Transverse colon (tissue), 4 donors: ENCODE measurements at regions not wholly inside any gene's neighbourhood (a gene's known extent, or its start where the extent isn't known, plus 50 kb on each side); places are given as distances from the start of the nearest gene placed in this dataset.

Source experiments
- DNase-seq: peaks from one replicate; pipeline ENCODE4 v3.0.0-alpha.2; 2019
- H3K27ac ChIP-seq, 4 donors: fragments of 200-600 bp; sonication (generic); 2 replicates each; pipeline ENCODE4 v1.5.1; 2016 to 2018; ENCODE audit warnings: inconsistent platforms in 4 of 4
- H3K27me3 ChIP-seq: fragments of 200-600 bp; sonication (generic); 2 replicates; pipeline ENCODE4 v1.5.1; 2017; ENCODE audit warnings: inconsistent platforms
- H3K36me3 ChIP-seq, 4 donors: fragments of 200-600 bp; sonication (generic); 2 replicates each; pipeline ENCODE4 v1.5.1; 2017 to 2019; ENCODE audit warnings: inconsistent platforms in 4 of 4
- H3K4me1 ChIP-seq, 4 donors: fragments of 200-600 bp; sonication (generic); 2 replicates each; pipeline ENCODE4 v1.5.1; 2017 to 2020; ENCODE audit warnings: inconsistent platforms in 4 of 4
- H3K4me3 ChIP-seq, 4 donors: fragments of 200-600 bp; sonication (generic); 1 replicate in 1 of 4; 2 replicates in 3 of 4; pipeline versions ENCODE4 v1.5.1 to v1.6.1; 2017 to 2019; ENCODE audit warnings: inconsistent platforms in 4 of 4
- H3K9me3 ChIP-seq, 2 donors: fragments of 200-600 bp; sonication (generic); 2 replicates each; pipeline ENCODE4 v1.5.1; 2017 to 2019; ENCODE audit warnings: inconsistent platforms in 2 of 2
- EP300 ChIP-seq: sonication (generic); formaldehyde crosslinking; IDR thresholded peaks from one replicate; pipeline ENCODE4 v1.6.1; 2017; ENCODE audit warnings: antibody characterized with exemption, low read depth
- POLR2A ChIP-seq: fragments of 450-650 bp; IDR thresholded peaks from one replicate; pipeline ENCODE4 v1.6.1; 2016; ENCODE audit warnings: antibody characterized with exemption, mild to moderate bottlenecking, moderate library complexity
- POLR2AphosphoS5 ChIP-seq, 3 donors: sonication (generic); formaldehyde crosslinking; IDR thresholded peaks; one replicate each; pipeline ENCODE4 v1.6.1; 2016; ENCODE audit warnings: antibody characterized with exemption in 3 of 3
- WGBS, 2 donors: methylation state at CpG; one replicate each; pipeline ENCODE4 v1.1.5; 2018; ENCODE audit warnings: low coverage in 1 of 2; 5-methylcytosine and 5-hydroxymethylcytosine counted together
- in situ Hi-C, 4 donors: fragments of 200-750 bp; cut with MboI; loops; one replicate each; pipeline versions ENCODE4 v1.15.0 to v1.15.1; 2017; ENCODE audit warnings: low sequenced_read_pairs in 3 of 4, low pct_ligation_motif_present in 1 of 4, low pct_unique_long_range_greater_than_20kb in 1 of 4
- intact Hi-C: fragments of 100-400 bp; cut with DNase I; formaldehyde crosslinking; loops from one replicate; pipeline ENCODE4 v1.15.1; 2023; ENCODE audit warnings: low total_unique reads
- TF ChIP-seq, protein P1 (sequence below), 5 experiments: fragments of 200-600 bp in 3 of 5; fragments of 450-650 bp in 2 of 5; sonication (generic) in 3 of 5; IDR thresholded peaks; 1 replicate in 2 of 5; 2 replicates in 3 of 5; pipeline ENCODE4 v1.5.1; 2016 to 2017; ENCODE audit warnings: antibody characterized with exemption in 5 of 5, inconsistent platforms in 3 of 5, mild to moderate bottlenecking in 2 of 5, moderate library complexity in 1 of 5

DNA sequence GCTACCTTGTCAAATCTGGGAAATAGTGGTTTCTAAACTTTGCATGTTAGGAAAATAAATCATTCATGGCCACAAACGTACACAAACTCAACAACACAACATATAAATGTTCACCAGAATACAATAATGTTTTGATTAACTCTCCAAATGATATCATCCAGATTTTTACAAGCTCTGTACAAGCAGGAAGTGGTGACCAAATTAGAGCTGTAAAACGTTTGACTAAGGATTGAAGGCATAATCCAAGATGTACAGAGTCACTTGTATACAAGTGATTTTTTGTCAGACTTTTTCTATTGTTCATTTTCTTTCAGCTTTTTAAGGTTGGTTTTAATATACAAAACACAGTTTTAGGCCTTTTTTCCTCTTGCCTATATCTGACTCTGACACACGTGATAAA lies 748.4 kb upstream of the GRM7 start:
- in situ Hi-C loops = no loop called here
- 14 to 22% methylated on average over 3 of the region's 3 CpGs for WGBS, 2 donors
- DNase-seq = no peak

DNA sequence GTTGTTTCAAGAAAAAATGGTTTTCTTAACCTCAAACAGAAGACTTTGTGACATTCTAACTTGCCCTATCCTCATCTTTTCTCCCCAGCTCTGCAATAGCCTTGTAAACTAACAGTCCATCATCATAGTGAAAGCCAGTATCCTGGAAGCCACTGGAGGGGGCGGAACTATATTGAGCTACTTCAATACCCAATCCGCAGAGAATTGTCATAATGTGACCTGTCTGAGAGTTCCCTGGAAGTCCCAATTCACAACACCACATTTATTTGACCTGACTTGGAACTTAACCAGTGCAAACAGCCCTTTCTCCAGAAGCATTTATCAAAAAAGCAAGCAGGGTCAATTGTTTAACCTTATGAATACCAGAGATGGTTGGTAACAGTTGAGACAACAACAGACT lies 747.6 kb upstream of the GRM7 start:
- in situ Hi-C loops = no loop called here

More for the DNA sequence above, 748.4 kb upstream of the GRM7 start:
- H3K4me3 ChIP-seq = no peak overlapping the region
- no peak overlapping the region for H3K27ac ChIP-seq
- no peaks in the 10 kb centered on the region for H3K36me3 ChIP-seq
- TF ChIP-seq EP300 (no peak), POLR2AphosphoS5 (IDR thresholded peaks at IDR 0.05) (no peak), POLR2A (no peak)
- TF ChIP-seq, protein P1, sequence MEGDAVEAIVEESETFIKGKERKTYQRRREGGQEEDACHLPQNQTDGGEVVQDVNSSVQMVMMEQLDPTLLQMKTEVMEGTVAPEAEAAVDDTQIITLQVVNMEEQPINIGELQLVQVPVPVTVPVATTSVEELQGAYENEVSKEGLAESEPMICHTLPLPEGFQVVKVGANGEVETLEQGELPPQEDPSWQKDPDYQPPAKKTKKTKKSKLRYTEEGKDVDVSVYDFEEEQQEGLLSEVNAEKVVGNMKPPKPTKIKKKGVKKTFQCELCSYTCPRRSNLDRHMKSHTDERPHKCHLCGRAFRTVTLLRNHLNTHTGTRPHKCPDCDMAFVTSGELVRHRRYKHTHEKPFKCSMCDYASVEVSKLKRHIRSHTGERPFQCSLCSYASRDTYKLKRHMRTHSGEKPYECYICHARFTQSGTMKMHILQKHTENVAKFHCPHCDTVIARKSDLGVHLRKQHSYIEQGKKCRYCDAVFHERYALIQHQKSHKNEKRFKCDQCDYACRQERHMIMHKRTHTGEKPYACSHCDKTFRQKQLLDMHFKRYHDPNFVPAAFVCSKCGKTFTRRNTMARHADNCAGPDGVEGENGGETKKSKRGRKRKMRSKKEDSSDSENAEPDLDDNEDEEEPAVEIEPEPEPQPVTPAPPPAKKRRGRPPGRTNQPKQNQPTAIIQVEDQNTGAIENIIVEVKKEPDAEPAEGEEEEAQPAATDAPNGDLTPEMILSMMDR (IDR thresholded peaks at IDR 0.05) = no peak
- H3K9me3 ChIP-seq = no peaks in the 10 kb centered on the region
- H3K27me3 ChIP-seq = no peaks in the 10 kb centered on the region
- intact Hi-C loops = no loop called here
- H3K4me1 ChIP-seq = no peaks in the 10 kb centered on the region

DNA sequence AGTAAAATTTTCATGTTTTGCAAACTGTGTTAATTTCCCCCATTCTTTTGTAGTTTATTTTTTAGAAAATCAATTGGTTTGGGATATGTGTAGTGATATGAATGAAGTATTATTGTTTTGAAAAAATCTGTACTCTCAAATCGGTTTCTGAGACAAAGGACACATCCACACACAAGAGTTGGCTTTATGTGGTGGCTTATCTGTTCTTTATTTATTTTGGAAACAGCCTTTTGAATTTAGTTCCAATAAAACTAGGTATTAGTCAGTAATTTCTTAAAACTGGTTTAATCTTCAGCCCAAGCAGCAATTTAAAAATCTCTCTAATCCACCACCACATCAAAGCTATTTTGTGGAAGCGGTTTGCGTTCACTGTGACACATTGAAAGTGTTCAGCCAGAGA lies 741.5 kb upstream of the GRM7 start:
- intact Hi-C loops (no loop called here), in situ Hi-C loops (no loop called here)
- H3K27me3 ChIP-seq = no peaks in the 10 kb centered on the region
- no peak for DNase-seq
- no peak overlapping the region for H3K4me3 ChIP-seq
- H3K4me1 ChIP-seq = no peaks in the 10 kb centered on the region
- H3K36me3 ChIP-seq = no peaks in the 10 kb centered on the region
- TF ChIP-seq POLR2AphosphoS5 (IDR thresholded peaks at IDR 0.05) (no peak), POLR2A (no peak), EP300 (no peak)
- TF ChIP-seq, protein P1 (IDR thresholded peaks at IDR 0.05) = no peak
- no peaks in the 10 kb centered on the region for H3K9me3 ChIP-seq
- H3K27ac ChIP-seq = no peak overlapping the region
- WGBS, 2 donors = 41 to 54% methylated on average over 3 of the region's 3 CpGs

More for the DNA sequence above, 747.6 kb upstream of the GRM7 start:
- H3K4me3 ChIP-seq = no peak overlapping the region
- H3K27ac ChIP-seq = no peak overlapping the region
- H3K36me3 ChIP-seq = no peaks in the 10 kb centered on the region
- no peak for TF ChIP-seq POLR2AphosphoS5 (IDR thresholded peaks at IDR 0.05)
- TF ChIP-seq EP300 = no peak
- TF ChIP-seq POLR2A = no peak
- TF ChIP-seq, protein P1 (IDR thresholded peaks at IDR 0.05) = no peak
- no peaks in the 10 kb centered on the region for H3K9me3 ChIP-seq
- intact Hi-C loops = no loop called here
- H3K4me1 ChIP-seq = no peaks in the 10 kb centered on the region
- no peaks in the 10 kb centered on the region for H3K27me3 ChIP-seq
- WGBS, 2 donors = 90 to 92% methylated on average over 2 of the region's 2 CpGs
- DNase-seq = no peak

DNA sequence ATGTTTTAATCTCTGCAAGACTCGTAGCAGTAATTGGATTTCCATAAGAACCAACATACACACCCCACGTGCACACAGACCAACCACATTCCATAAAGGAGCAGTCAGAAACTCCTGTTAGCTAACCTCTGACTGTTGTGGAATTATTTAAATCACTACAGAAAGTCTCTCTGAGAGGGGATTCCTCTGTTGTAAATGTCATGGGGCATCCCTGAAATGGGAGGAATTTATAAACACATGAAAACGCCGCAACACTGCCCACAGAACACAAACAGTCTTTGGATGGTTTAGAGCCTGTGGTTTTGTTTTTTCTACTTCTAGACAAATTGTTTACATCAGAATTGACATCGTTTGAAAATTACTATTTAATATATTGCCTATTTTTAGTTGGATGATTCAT lies 740.1 kb upstream of the GRM7 start:
- intact Hi-C loops (no loop called here), in situ Hi-C loops (no loop called here)
- Histone ChIP-seq H3K4me1 (no peaks in the 10 kb centered on the region), H3K36me3 (no peaks in the 10 kb centered on the region), H3K9me3 (no peaks in the 10 kb centered on the region), H3K4me3 (no peak overlapping the region), H3K27ac (no peak overlapping the region), H3K27me3 (no peaks in the 10 kb centered on the region)
- TF ChIP-seq POLR2A = no peak
- no peak for TF ChIP-seq EP300
- TF ChIP-seq POLR2AphosphoS5 (IDR thresholded peaks at IDR 0.05) = no peak
- TF ChIP-seq, protein P1 (IDR thresholded peaks at IDR 0.05) = no peak
- no peak for DNase-seq
- WGBS, 2 donors = 58% methylated on average over 5 of the region's 5 CpGs
